ENCODE measurements at regions not wholly inside any gene's neighbourhood (a gene's known extent, or its start where the extent isn't known, plus 50 kb on each side); places are given as distances from the start of the nearest gene placed in this dataset.

DNA sequence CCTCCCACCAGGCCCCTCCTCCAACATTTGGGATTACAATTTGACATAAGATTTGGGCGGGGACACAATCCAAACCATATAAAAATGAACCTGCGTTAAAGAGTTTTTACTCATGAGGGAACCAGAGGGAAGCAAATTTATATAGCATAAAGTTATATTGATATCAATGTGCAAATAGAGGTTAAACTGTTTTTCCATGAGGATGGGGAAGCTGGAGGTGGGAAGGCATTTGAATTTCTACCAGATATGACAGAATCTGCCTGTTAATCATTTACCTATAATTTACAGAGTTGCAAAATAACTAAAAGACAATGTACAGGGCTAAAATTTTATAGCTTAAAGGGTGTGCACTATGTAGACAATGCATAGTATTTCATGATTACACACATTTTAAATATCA is 322.0 kb upstream of the FKBP1C start:
- Histone ChIP-seq H3K27ac (no peak overlapping the region), H3K9me3 (no peaks in the 10 kb centered on the region), H3K4me3 (no peak overlapping the region), H3K9ac (ENCODE audit: low read depth in 2 of 2, low read length in 2 of 2) (no peak overlapping the region), H3K4me1 (no peaks in the 10 kb centered on the region), H3K36me3 (no peaks in the 10 kb centered on the region), H3K27me3 (no peaks in the 10 kb centered on the region)
- no peak for DNase-seq
- intact Hi-C loops (cut with DNase I): no loop called here
- TF ChIP-seq, protein P1, sequence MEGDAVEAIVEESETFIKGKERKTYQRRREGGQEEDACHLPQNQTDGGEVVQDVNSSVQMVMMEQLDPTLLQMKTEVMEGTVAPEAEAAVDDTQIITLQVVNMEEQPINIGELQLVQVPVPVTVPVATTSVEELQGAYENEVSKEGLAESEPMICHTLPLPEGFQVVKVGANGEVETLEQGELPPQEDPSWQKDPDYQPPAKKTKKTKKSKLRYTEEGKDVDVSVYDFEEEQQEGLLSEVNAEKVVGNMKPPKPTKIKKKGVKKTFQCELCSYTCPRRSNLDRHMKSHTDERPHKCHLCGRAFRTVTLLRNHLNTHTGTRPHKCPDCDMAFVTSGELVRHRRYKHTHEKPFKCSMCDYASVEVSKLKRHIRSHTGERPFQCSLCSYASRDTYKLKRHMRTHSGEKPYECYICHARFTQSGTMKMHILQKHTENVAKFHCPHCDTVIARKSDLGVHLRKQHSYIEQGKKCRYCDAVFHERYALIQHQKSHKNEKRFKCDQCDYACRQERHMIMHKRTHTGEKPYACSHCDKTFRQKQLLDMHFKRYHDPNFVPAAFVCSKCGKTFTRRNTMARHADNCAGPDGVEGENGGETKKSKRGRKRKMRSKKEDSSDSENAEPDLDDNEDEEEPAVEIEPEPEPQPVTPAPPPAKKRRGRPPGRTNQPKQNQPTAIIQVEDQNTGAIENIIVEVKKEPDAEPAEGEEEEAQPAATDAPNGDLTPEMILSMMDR (IDR thresholded peaks at IDR 0.05): no peak

DNA sequence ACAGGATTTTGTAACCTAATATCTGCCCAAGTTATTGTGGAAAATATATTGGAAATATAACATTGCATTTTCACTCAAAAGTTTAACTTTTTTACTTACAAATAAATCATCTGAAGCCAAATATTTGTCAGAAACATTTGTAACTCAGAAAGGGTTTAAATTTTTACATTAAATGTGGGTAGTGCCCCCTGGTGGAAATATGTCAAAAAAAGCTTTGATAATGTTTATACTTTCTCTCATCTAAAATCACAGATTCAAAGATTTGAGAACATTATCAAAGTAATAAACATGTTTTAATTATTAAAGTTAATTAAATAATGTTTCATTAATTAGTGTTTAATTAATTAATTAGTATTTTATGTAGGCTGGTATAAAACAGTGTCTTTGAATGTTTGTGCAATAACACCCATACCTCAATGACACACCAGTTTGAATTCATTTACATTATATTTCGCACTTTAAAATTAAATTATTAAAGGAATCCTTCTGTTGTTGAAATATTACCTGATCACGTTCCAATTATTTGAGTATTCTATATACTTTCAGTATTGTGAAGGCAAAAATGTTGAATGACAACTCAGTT is 320.1 kb upstream of the FKBP1C start:
- Histone ChIP-seq H3K4me1 (no peaks in the 10 kb centered on the region), H3K27ac (no peak overlapping the region), H3K27me3 (no peaks in the 10 kb centered on the region), H3K36me3 (no peaks in the 10 kb centered on the region), H3K4me3 (no peak overlapping the region), H3K9me3 (no peaks in the 10 kb centered on the region), H3K9ac (ENCODE audit: low read depth in 2 of 2, low read length in 2 of 2) (no peak overlapping the region)
- no peak for DNase-seq
- intact Hi-C loops (cut with DNase I): no loop called here
- TF ChIP-seq, protein P1 (IDR thresholded peaks at IDR 0.05): peak; percentile 33

DNA sequence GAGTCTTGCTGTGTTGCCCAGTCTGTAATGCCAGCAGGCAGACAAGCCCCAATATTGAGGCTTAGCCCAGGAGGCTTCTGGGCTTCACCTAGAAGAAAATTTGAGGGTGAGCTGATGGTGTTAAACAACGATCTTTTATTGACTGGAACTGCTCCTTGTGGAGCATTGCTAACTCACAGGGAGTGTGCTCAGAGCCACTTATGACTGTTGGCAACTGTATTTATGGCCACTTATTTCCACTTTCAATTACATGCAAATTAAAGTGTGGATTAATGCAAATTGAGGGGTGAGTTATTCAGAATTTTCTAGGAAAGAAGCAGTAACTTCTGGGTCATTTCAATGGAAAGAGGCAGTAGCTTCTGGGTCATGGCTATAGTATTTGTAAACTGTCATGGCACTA is 317.2 kb upstream of the FKBP1C start:
- H3K9me3 ChIP-seq: no peaks in the 10 kb centered on the region
- H3K27me3 ChIP-seq: no peaks in the 10 kb centered on the region
- no peak overlapping the region for H3K9ac ChIP-seq (ENCODE audit: low read depth in 2 of 2, low read length in 2 of 2)
- H3K4me1 ChIP-seq: no peaks in the 10 kb centered on the region
- TF ChIP-seq, protein P1 (IDR thresholded peaks at IDR 0.05): no peak
- no peak for DNase-seq
- no peaks in the 10 kb centered on the region for H3K36me3 ChIP-seq
- no peak overlapping the region for H3K27ac ChIP-seq
- intact Hi-C loops (cut with DNase I): no loop called here
- no peak overlapping the region for H3K4me3 ChIP-seq

DNA sequence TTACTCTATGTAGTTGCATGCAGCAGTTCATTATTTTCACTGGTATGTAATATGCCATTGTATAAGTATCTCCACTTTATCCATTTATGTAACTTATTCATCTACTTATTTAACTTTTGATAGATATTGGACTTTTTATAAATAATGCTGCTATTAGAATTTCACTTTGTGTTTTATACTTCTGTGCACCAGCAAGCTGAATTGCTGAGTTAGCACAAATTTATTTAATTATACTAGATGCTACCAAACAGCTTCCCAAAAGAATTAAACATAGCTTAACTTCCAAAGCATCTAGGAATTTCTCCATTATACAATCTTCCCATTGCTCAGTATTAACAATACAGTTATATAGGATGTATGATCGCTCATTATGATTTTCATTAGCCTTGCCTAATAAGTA is 308.0 kb upstream of the FKBP1C start:
- Histone ChIP-seq H3K36me3 (no peaks in the 10 kb centered on the region), H3K9me3 (no peaks in the 10 kb centered on the region), H3K4me1 (no peaks in the 10 kb centered on the region), H3K9ac (ENCODE audit: low read depth in 2 of 2, low read length in 2 of 2) (no peak overlapping the region), H3K4me3 (no peak overlapping the region), H3K27ac (no peak overlapping the region), H3K27me3 (no peaks in the 10 kb centered on the region)
- TF ChIP-seq, protein P1 (IDR thresholded peaks at IDR 0.05): no peak
- no peak for DNase-seq
- intact Hi-C loops (cut with DNase I): no loop called here

DNA sequence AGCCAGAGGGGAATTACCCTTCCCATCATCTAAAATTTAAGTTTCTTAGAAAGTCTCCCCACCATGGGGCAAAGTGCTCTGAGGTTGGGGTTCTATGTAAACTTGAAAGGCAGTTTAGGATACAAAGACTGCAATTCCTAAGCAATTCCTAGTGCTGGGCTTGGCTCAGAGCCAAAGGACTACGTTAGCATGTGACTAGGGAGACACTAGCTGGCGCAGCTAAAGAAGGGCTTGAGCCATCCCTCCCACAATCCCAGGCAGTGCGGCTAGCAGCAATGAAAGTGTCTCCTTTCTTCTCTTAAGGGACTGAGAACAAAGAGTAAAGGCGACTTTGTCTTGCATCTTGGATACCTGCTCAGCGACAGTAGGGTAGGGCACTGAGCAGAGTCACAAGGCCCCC is 306.6 kb upstream of the FKBP1C start:
- no peak for DNase-seq
- H3K27me3 ChIP-seq: no peaks in the 10 kb centered on the region
- H3K4me1 ChIP-seq: no peaks in the 10 kb centered on the region
- H3K9me3 ChIP-seq: no peaks in the 10 kb centered on the region
- no peaks in the 10 kb centered on the region for H3K36me3 ChIP-seq
- no peak overlapping the region for H3K4me3 ChIP-seq
- intact Hi-C loops (cut with DNase I): no loop called here
- no peak overlapping the region for H3K9ac ChIP-seq (ENCODE audit: low read depth in 2 of 2, low read length in 2 of 2)
- no peak overlapping the region for H3K27ac ChIP-seq
- TF ChIP-seq, protein P1 (IDR thresholded peaks at IDR 0.05): no peak

Measured in colonic mucosa (tissue), 4 donors.